Body of pancreas (tissue), 4 donors: ENCODE measurements at regions not wholly inside any gene's neighbourhood (a gene's known extent, or its start where the extent isn't known, plus 50 kb on each side); places are given as distances from the start of the nearest gene placed in this dataset.

ENCODE experiments used
- ATAC-seq: fragments of 150-250 bp; one replicate; pipeline ENCODE4 v1.9.1; 2016
- DNase-seq, 4 donors: peaks; one replicate each; pipeline ENCODE4 v3.0.0-alpha.2; 2019
- H3K27ac ChIP-seq, 4 donors: fragments of 200-600 bp; sonication (generic); 1 replicate in 3 of 4; 2 replicates in 1 of 4; pipeline versions ENCODE4 v1.5.1 to v1.6.1; 2016 to 2019; ENCODE audit warnings: mild to moderate bottlenecking in 1 of 4, mixed read lengths in 1 of 4, moderate library complexity in 1 of 4
- H3K27me3 ChIP-seq, 2 donors: fragments of 200-600 bp; sonication (generic); one replicate each; pipeline ENCODE4 v1.6.0; 2016; ENCODE audit warnings: mild to moderate bottlenecking in 1 of 2
- H3K36me3 ChIP-seq, 2 donors: fragments of 200-600 bp; sonication (generic); replicated peaks in 1 of 2; 2 replicates each; pipeline ENCODE4 v1.5.1; 2016; ENCODE audit warnings: low read depth in 2 of 2; ENCODE audit not compliant: insufficient read depth in 1 of 2
- H3K4me1 ChIP-seq: fragments of 200-600 bp; sonication (generic); one replicate; pipeline ENCODE4 v1.6.0; 2016
- H3K4me3 ChIP-seq, 2 donors: fragments of 200-600 bp; sonication (generic); 1 replicate in 1 of 2; 2 replicates in 1 of 2; pipeline ENCODE4 v1.5.1; 2016 to 2019
- H3K9me3 ChIP-seq, 3 donors: fragments of 200-600 bp; sonication (generic); 1 replicate in 2 of 3; 2 replicates in 1 of 3; pipeline ENCODE4 v1.5.1; 2016
- CTCF ChIP-seq, 7 experiments: fragments of 450-650 bp in 4 of 7; fragments of 200-600 bp in 3 of 7; sonication (generic) in 3 of 7; IDR thresholded peaks; one replicate each; pipeline ENCODE4 v1.5.1; 2016 to 2019; ENCODE audit warnings: antibody characterized with exemption in 7 of 7
- POLR2A ChIP-seq, 3 donors: fragments of 450-650 bp; IDR thresholded peaks; one replicate each; pipeline ENCODE4 v1.6.1; 2016; ENCODE audit warnings: antibody characterized with exemption in 3 of 3, mild to moderate bottlenecking in 2 of 3
- WGBS, 2 donors: methylation state at CpG; one replicate each; pipeline ENCODE4 v1.1.5; 2017; 5-methylcytosine and 5-hydroxymethylcytosine counted together
- intact Hi-C: fragments of 100-400 bp; cut with DNase I; formaldehyde crosslinking; loops from one replicate; pipeline ENCODE4 v1.15.1; 2023

GRCh38 chr14:84128050-84128449, 1401.9 kb upstream of the FLRT2 start:
- Histone ChIP-seq H3K4me3 (no peak overlapping the region), H3K27ac (no peak overlapping the region), H3K27me3 (no peaks in the 10 kb centered on the region), H3K36me3 (no peaks in the 10 kb centered on the region), H3K4me1 (peaks cover 5% of the 10 kb centered on the region), H3K9me3 (no peaks in the 10 kb centered on the region)
- TF ChIP-seq CTCF (IDR thresholded peaks at IDR 0.05) (no peak), POLR2A (IDR thresholded peaks at IDR 0.05) (no peak)
- intact Hi-C loops, result no loop called here
- ATAC-seq, result no peak
- DNase-seq, result no peak
- 4 to 10% methylated on average over 3 of the region's 3 CpGs for WGBS, 2 donors

DNA sequence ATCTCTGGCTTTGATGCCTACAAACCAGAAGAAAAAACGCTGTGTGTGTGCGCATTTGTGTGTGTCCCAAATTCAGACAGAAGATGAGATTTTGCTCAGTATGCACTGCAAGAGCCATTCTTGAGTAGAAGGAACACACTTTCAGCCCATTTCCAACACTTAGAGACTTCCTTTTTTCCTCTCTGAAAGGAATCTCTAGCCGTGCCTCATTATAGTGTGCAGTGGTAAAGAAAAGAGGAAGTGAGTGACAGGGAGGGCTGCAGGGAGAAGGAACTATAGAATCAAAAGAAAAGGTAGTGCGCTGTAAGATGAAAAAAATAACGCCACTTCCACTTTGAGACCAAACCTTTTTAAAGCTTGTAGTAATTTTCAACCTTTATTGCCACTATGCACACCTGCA, 1400.9 kb upstream of the FLRT2 start:
- H3K27ac ChIP-seq, result no peak overlapping the region
- ATAC-seq, result no peak
- 72 to 86% methylated on average over 5 of the region's 5 CpGs for WGBS, 2 donors
- TF ChIP-seq POLR2A (IDR thresholded peaks at IDR 0.05), result no peak
- TF ChIP-seq CTCF (IDR thresholded peaks at IDR 0.05), result no peak
- H3K4me3 ChIP-seq, result no peak overlapping the region
- no peaks in the 10 kb centered on the region for H3K27me3 ChIP-seq
- H3K4me1 ChIP-seq, result peaks cover 5% of the 10 kb centered on the region
- H3K9me3 ChIP-seq, result no peaks in the 10 kb centered on the region
- no peaks in the 10 kb centered on the region for H3K36me3 ChIP-seq
- DNase-seq, result no peak
- intact Hi-C loops, result no loop called here

- Histone ChIP-seq H3K36me3 (no peaks in the 10 kb centered on the region), H3K27ac (no peak overlapping the region), H3K27me3 (no peaks in the 10 kb centered on the region), H3K4me3 (no peak overlapping the region), H3K9me3 (no peaks in the 10 kb centered on the region), H3K4me1 (peaks cover 5% of the 10 kb centered on the region)
- ATAC-seq (no peak), DNase-seq (no peak)
- intact Hi-C loops, result no loop called here
- TF ChIP-seq CTCF (IDR thresholded peaks at IDR 0.05) (no peak), POLR2A (IDR thresholded peaks at IDR 0.05) (no peak)
- whole genome bisulfite sequencing, 2 donors, result 90% methylated on average over 1 of the region's 1 CpG
Observed at GRCh38 chr14:84129941-84130340, 1400.0 kb upstream of the FLRT2 start.

GRCh38 chr14:84131924-84132323, 1398.0 kb upstream of the FLRT2 start:
- DNase-seq, result no peak
- intact Hi-C loops, result no loop called here
- Histone ChIP-seq H3K27me3 (no peaks in the 10 kb centered on the region), H3K9me3 (no peaks in the 10 kb centered on the region), H3K4me3 (no peak overlapping the region), H3K27ac (no peak overlapping the region), H3K36me3 (no peaks in the 10 kb centered on the region), H3K4me1 (peaks cover 5% of the 10 kb centered on the region)
- no peak for ATAC-seq
- TF ChIP-seq CTCF (IDR thresholded peaks at IDR 0.05), result no peak

DNA sequence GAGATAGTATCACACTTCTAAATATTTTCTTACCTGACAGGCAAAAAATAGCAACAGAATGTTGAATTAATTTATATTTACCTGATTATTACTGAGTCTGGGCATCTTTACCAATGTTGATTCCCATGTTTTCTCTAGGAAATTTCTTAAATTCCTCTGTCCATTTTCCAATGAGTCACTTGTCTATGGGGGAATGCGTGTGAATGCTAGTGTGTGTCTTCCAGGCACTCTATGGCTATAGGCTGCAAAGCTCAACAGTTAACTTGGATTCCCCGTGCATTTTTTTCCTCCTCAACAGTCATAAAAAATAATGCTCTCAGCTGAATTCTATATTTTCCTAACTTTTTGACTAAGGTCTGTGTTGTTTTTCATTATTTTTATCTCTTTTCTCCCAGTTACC, 1385.8 kb upstream of the FLRT2 start:
- 89 to 98% methylated on average over 2 of the region's 2 CpGs for WGBS, 2 donors
- no peak for ATAC-seq
- Histone ChIP-seq H3K4me1 (no peaks in the 10 kb centered on the region), H3K36me3 (no peaks in the 10 kb centered on the region), H3K27ac (no peak overlapping the region), H3K4me3 (no peak overlapping the region), H3K9me3 (no peaks in the 10 kb centered on the region), H3K27me3 (no peaks in the 10 kb centered on the region)
- no peak for DNase-seq
- TF ChIP-seq POLR2A (IDR thresholded peaks at IDR 0.05), result no peak
- no peak for TF ChIP-seq CTCF (IDR thresholded peaks at IDR 0.05)
- intact Hi-C loops, result no loop called here
